NCI-H82 treated with DMSO at 0.1 percent for 48 hours (cell line): ENCODE measurements at regions not wholly inside any gene's neighbourhood (a gene's known extent, or its start where the extent isn't known, plus 50 kb on each side); places are given as distances from the start of the nearest gene placed in this dataset.
"Not testable (repeated sequence)": the region's sequence is repeated elsewhere in the genome, so short reads cannot be mapped to it uniquely, and the experiment has no call there.

ENCODE experiments used
- DNase-seq: peaks from one replicate; lab custom pipeline; 2025; ENCODE audit not compliant: unreplicated experiment; lab: John Stamatoyannopoulos, UW

DNA sequence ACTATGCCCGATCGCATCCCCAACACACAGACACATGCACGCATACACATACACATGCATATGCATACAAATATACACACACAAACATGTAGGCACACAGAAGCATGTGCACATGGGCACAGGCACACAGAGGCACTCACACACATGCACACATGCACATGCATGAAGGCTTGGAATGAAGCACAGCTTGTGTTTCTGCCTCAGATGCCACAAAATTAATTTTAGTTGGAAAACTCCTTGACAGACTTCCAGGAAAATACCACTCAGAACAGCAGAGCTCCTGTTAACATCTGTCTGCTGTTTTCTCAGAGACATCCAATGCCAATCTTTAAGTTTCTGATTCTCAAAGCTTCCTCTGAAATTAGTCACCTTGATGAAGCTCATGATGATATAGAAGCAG is 532.7 kb downstream of the RFC3 start:
- DNase-seq, result no peak

DNA sequence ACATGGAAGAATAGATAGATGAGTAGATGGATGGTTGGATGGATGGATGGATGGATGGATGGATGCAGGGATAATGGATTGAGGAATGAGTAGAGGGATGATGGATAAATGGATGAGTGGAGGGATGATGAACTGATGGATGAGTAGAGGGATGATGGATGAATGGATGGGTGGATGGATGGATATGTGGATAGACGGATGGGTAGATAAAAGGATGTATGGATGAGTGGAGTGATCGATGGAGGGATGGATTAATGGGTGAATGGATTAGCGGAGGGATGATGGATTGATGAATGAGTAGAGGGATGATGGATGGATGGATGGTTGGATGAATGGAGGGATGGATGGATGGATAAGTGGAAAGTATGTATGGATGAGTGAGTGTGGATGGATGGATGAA is 533.2 kb downstream of the RFC3 start:
- DNase-seq, result no peak

- DNase-seq, result no peak
Observed at GRCh38 chr13:34352958-34353357, 535.0 kb downstream of the RFC3 start.

GRCh38 chr13:34356686-34357434 is 538.9 kb downstream of the RFC3 start:
- DNase-seq, result no peak

- no peak for DNase-seq
Observed at GRCh38 chr13:34357435-34358232, 539.7 kb downstream of the RFC3 start.

DNA sequence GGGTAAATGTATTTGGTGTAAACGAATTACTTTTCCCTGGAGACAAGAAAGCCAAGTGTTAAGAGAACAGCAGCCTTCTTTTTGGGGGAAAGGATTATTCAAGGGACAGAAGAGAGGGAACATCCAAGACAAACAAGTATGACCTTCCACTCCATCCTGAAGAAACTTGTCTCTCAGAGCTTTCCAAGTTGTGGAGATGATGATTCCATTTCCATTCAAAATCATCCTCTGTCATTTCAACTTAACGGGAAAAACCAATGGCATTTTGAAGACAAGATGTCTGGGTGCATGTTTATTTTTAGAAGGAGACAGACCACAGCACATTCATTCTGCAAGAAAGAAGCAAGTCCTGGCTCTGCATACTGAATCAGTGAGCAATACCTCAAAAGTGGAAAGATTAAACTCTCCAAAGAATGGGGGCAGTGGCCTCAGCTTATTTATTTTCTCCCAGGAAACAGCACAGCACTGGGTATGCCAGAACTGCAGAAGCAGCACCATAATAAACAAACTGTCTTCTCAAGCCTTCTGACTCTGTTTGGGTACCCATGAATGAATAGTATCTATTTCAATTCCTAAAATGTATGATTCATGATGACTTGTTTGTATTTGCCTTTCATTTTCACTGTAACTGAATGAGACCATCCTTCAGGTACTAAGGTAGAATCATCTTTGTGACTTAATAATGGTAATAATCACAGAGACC is 541.0 kb downstream of the RFC3 start:
- no peak for DNase-seq

DNA sequence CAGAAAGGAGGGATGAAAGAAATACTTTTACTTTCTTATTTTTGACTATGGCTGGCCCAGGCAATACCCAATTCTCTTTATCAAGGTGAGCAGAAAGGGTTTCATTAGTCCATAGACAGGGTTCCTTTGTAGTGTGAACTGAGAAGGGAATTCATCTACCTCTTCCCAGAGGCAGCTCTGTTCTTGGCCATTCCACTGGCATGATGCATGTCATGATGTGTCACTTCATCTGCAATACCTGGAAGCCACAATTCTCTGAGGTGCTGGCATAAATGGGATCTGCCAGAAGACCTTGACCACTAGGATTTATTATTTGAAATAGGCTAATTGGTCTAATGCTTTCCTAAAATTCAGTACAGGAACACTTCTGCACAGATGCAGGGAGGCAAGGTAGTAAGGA is 542.8 kb downstream of the RFC3 start:
- DNase-seq, result no peak

DNA sequence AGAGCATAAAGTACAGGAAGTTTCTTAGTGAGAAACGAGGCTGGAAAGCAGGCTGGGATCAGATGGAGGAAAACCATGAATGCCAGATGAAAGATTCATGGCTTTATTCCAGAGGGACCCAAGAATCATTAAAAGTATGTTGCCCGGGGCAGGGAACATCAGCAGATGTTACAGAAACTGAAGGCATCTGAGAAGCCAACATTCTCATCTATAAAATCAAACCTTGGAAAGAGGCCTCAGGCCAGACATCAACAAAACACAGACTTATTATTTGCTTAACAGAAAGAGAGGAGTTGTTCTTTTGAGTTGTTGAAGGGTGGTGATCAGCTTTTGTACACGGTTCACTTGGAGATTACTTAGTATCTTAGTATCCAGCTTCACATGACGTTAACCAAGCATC is 543.6 kb downstream of the RFC3 start:
- no peak for DNase-seq

DNA sequence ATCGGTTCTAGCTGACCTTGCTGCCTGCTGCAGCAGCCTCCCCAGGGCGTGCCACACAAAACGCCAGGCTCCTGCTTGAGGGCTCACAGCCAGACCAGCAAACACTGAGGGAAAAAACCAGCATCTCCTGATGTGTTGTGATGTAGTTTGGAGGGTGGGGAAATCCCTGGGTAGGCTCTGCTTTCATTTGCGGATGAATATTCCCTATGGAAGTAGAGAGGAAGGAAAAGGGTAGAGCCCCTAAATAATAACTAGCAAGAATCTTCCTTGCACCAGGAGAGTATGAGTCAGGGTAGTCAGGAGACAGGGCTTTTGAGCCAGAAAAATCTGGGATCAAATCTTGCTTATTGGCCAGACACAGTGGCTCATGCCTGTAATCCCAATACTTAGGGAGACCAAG is 545.3 kb downstream of the RFC3 start:
- DNase-seq, result no peak

DNA sequence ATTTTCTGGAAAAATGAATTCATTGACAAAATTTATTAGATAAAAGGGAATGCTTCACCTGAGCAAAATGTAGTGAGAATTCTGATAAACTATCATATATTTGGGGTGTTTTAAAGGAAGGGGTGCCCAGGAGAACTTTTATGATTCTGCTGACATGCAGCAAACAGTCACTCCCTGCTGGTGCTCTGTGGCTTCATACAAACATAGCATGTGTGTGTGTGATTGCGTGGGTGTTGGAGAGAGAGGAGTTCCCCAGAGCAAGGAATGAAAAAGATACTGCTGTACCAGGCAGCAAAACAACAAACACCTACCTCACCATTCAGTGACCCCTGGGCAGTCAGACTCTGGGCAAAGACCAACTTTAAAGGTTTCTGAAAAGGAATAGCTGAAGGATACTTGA is 546.7 kb downstream of the RFC3 start:
- DNase-seq, result no peak

DNA sequence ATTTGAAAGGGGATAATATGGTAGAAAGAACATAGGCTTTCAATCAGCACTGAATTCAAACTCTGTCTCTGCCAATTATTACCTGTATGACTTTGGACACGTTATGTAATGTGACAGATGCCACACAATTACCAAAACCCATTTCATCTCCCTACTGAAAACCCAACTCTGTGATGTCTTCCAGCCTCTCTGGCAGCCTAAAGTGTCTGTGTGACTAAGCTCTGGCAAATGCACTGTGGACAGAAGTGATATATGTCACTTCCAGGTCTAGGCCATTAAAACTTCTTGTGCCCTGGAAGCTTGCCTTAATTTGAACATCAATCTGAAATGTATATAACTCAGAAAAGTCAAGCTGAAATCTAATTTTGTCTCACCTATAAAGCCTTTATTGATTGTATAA is 552.0 kb downstream of the RFC3 start:
- no peak for DNase-seq

GRCh38 chr13:34371108-34371507 is 553.2 kb downstream of the RFC3 start:
- DNase-seq, result no peak

GRCh38 chr13:34371645-34372395 is 553.9 kb downstream of the RFC3 start:
- DNase-seq, result no peak

GRCh38 chr13:34372581-34372980 is 554.6 kb downstream of the RFC3 start:
- no peak for DNase-seq

- no peak for DNase-seq
Observed at GRCh38 chr13:34376483-34376882, 558.5 kb downstream of the RFC3 start.

DNA sequence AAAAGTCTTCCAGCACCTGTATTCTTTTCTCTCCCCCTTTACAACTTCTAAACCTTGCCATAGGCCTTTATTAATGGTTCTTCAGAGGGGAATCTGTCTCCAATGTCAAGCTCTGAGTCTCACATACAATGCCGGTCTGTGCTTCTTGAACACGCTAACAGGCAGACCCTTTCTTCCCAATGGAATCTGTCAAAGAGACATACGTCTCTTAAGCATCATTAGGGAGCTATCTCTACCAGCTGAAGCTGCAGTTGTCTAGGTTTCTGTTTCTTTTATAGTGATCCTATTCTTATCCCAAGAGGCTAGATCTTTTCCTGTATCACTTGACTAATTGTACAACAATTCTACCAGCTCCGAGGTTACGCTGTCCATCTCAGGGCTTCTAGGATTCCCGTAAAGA is 560.8 kb upstream of the NBEA start:
- no peak for DNase-seq

DNA sequence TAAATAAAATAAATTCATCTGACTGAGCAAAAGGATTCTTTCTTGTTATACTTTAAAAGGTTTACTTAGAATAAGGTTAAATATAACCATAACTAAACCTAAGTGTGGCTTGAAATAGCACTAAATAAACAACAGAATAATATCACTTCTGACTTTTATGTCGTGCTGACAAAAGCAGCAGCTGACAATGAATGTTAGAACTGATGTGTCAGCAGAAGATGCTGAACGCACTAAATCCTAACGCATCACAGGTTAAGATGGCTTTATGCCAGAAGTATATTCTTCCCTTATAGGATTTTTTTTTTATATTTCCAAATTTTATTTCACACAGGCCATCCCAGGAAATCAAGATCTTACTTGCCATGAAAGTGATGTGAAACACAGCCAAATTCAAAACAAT is 558.3 kb upstream of the NBEA start:
- no peak for DNase-seq

GRCh38 chr13:34386229-34386628 is 555.8 kb upstream of the NBEA start:
- DNase-seq, result not testable (repeated sequence)

DNA sequence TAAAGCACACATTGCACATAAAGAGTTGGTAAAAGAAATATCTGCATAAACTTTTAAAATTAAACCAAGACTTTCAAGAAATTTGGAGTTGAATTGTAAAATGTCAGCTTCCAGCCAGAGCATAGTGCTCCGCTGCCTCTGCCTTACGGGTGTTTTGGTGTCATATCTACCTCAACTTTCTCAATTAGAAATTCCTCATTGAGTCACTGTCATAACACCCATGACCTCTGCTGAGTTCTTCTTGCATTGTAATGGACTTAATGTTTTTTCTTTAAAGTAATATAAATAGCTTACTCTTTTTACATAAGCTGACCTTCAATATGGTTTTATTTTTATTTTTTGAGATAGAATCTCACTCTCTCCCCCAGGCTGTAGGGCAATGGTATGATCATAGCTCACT is 551.0 kb upstream of the NBEA start:
- no peak for DNase-seq

- no peak for DNase-seq
Observed at GRCh38 chr13:34401696-34402095, 540.4 kb upstream of the NBEA start.
